SIG-M5 treated with dmso at 0.1 percent for 504 hours (cell line): ENCODE measurements at regions not wholly inside any gene's neighbourhood (a gene's known extent, or its start where the extent isn't known, plus 50 kb on each side); places are given as distances from the start of the nearest gene placed in this dataset.

Experiments used
- DNase-seq: peaks from one replicate; lab custom pipeline; 2025; ENCODE audit not compliant: unreplicated experiment; lab: John Stamatoyannopoulos, UW

- no peak for DNase-seq
Measured at GRCh38 chr5:67353500-67354450, 157.2 kb upstream of the CD180 start.

- no peak for DNase-seq
Measured at GRCh38 chr5:67350618-67351201, 154.1 kb upstream of the CD180 start.

GRCh38 chr5:67350185-67350584, 153.6 kb upstream of the CD180 start:
- DNase-seq = no peak

GRCh38 chr5:67347821-67348220, 151.2 kb upstream of the CD180 start:
- DNase-seq = no peak

GRCh38 chr5:67346611-67347010, 150.0 kb upstream of the CD180 start:
- no peak for DNase-seq

GRCh38 chr5:67344870-67345269, 148.3 kb upstream of the CD180 start:
- DNase-seq = no peak

- no peak for DNase-seq
Measured at GRCh38 chr5:67343835-67344234, 147.2 kb upstream of the CD180 start.

GRCh38 chr5:67341478-67341877, 144.9 kb upstream of the CD180 start:
- DNase-seq = no peak

- no peak for DNase-seq
Measured at GRCh38 chr5:67339219-67339767, 142.7 kb upstream of the CD180 start.

- DNase-seq = no peak
Measured at GRCh38 chr5:67338421-67338820, 141.8 kb upstream of the CD180 start.

GRCh38 chr5:67337751-67338150, 141.2 kb upstream of the CD180 start:
- DNase-seq = no peak

GRCh38 chr5:67335426-67335825, 138.8 kb upstream of the CD180 start:
- no peak for DNase-seq

GRCh38 chr5:67334373-67334772, 137.8 kb upstream of the CD180 start:
- DNase-seq = no peak

- DNase-seq = no peak
Measured at GRCh38 chr5:67333171-67333570, 136.6 kb upstream of the CD180 start.

GRCh38 chr5:67331296-67331925, 134.8 kb upstream of the CD180 start:
- no peak for DNase-seq

GRCh38 chr5:67319935-67320725, 123.5 kb upstream of the CD180 start:
- DNase-seq = no peak

- DNase-seq = no peak
Measured at GRCh38 chr5:67318746-67319145, 122.1 kb upstream of the CD180 start.

GRCh38 chr5:67317603-67318002, 121.0 kb upstream of the CD180 start:
- no peak for DNase-seq

- DNase-seq = no peak
Measured at GRCh38 chr5:67316695-67317094, 120.1 kb upstream of the CD180 start.

- peak; percentile 3 for DNase-seq
Measured at GRCh38 chr5:67315082-67315989, 118.7 kb upstream of the CD180 start.
